Peyer's patch (tissue), 4 donors: ENCODE measurements at regions not wholly inside any gene's neighbourhood (a gene's known extent, or its start where the extent isn't known, plus 50 kb on each side); places are given as distances from the start of the nearest gene placed in this dataset.

Source experiments
- CTCF ChIP-seq, 6 experiments: fragments of 450-650 bp in 4 of 6; fragments of 200-600 bp in 2 of 6; sonication (generic) in 1 of 6; IDR thresholded peaks; one replicate each; pipeline ENCODE4 v1.5.1; 2017 to 2019; ENCODE audit warnings: antibody characterized with exemption in 6 of 6, mild to moderate bottlenecking in 3 of 6, moderate library complexity in 1 of 6
- POLR2A ChIP-seq, 2 donors: fragments of 450-650 bp; IDR thresholded peaks; one replicate each; pipeline ENCODE4 v1.5.1; 2017; ENCODE audit warnings: antibody characterized with exemption in 2 of 2, mild to moderate bottlenecking in 2 of 2, moderate library complexity in 2 of 2

GRCh38 chr12:41981758-41982157 is 162.9 kb downstream of the GXYLT1 start:
- no peak for TF ChIP-seq CTCF (IDR thresholded peaks at IDR 0.05)
- no peak for TF ChIP-seq POLR2A (IDR thresholded peaks at IDR 0.05)
